GM23248 (cell line): ENCODE measurements at regions not wholly inside any gene's neighbourhood (a gene's known extent, or its start where the extent isn't known, plus 50 kb on each side); places are given as distances from the start of the nearest gene placed in this dataset.

Experiments used
- EZH2 ChIP-seq: fragments of 200-600 bp; sonication (generic); IDR thresholded peaks from 2 replicates; pipeline ENCODE4 v1.6.1; 2018; ENCODE audit warnings: antibody characterized with exemption, mild to moderate bottlenecking; ENCODE audit not compliant: insufficient read depth, poor library complexity, severe bottlenecking
- EZH2phosphoT487 ChIP-seq: fragments of 200-600 bp; sonication (generic); IDR thresholded peaks from 2 replicates; pipeline ENCODE4 v1.6.1; 2018; ENCODE audit warnings: antibody characterized with exemption, moderate library complexity, mild to moderate bottlenecking, low read depth; ENCODE audit not compliant: insufficient read depth

- TF ChIP-seq EZH2phosphoT487: no peak
- no peak for TF ChIP-seq EZH2
Observed at GRCh38 chr7:1311406-1312135, 78.9 kb downstream of the UNCX start.
